ENCODE measurements at regions not wholly inside any gene's neighbourhood (a gene's known extent, or its start where the extent isn't known, plus 50 kb on each side); places are given as distances from the start of the nearest gene placed in this dataset.
A peak's percentile ranks its signal among the peaks of the same experiment; 100 is the strongest.

DNA sequence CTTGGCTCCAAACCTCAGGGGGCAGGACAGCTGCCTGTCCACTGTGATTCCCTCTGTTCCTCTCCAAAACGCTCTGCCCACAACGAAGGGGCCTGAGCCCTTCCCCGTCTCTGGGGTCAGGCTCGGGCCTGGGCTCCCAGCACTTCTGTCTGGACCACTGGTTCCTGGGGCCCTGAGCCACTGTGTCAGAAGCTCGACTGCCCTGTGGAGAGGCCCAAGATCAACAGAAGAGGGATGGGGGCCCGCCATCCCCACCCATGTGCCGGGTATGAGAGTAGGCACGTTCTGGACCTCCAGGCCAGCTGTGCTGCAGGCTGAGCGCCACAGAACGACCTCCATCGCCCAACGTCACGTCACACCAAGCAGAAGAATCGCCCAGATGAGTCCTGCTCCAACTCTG lies 119.9 kb upstream of the HS6ST1 start:
- no peak overlapping the region for H3K4me3 Mint-ChIP-seq
- intact Hi-C loops (cut with micrococcal nuclease) = no loop called here
- Histone ChIP-seq H3K27me3 (ENCODE audit: control insufficient read depth in 2 of 2, insufficient read depth in 2 of 2, low read length in 2 of 2) (no peaks in the 10 kb centered on the region), H3K4me1 (ENCODE audit: control insufficient read depth in 2 of 2, insufficient read depth in 2 of 2, low read length in 2 of 2) (no peaks in the 10 kb centered on the region), H3K36me3 (ENCODE audit: control insufficient read depth in 2 of 3, insufficient read depth in 3 of 3, low read length in 3 of 3) (no peaks in the 10 kb centered on the region), H3K27ac (ENCODE audit: low read depth, low read length) (no peak overlapping the region), H3K4me3 (ENCODE audit: low read length) (no peak overlapping the region), H3K9me3 (ENCODE audit: control insufficient read depth in 2 of 3, low read length in 3 of 3) (no peaks in the 10 kb centered on the region)
- H3K4me1 Mint-ChIP-seq = peaks cover 0 to 5% (median 0%) of the 10 kb centered on the region in 7 donors
- DNase-seq (no peak), ATAC-seq (peak; percentile 3)
- peaks cover 0 to 45% (median 10%) of the 10 kb centered on the region in 5 donors for H3K27me3 Mint-ChIP-seq
- ChIA-PET POLR2A (no interaction called here), CTCF (no interaction called here)
- peaks cover 0 to 3% (median 0%) of the 10 kb centered on the region in 11 donors for H3K9me3 Mint-ChIP-seq
- H3K27ac Mint-ChIP-seq = no peak overlapping the region
- H3K36me3 Mint-ChIP-seq = no peaks in the 10 kb centered on the region

DNA sequence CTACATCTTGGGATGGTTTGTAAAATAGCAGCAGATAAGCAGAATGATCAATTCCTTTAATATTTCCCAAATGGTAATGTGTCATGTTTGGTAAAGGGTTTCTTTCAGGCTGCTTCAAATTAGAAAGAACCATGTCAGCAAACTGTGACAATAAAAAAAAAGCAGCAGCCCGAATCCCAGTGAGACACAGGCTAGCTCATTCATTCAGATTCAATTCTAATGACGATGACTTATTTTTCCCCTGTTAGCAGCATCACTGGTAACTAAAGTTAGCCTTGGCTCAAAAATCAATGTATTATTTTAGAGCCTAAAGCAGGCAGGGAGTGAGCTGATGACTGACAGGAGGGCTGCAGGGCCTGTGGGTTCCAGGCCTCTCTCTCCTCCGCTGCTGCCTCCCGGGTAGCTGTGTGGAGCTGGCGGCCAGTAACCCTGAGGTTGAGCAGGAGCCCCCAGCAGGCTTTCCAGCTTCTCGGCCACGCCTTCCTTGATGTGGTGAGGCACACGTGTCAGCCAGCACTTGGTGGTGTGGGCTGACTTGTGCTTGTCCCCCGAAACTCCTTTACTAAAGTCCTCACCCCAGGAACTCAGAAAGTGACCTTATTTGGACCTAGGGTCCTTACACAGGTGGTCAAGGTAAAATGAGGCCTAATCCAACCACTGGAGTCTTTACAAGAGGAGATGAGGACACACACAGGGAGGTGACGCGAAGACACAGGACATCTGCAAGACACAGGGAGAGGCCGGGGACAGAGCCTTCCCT lies 120.5 kb upstream of the HS6ST1 start:
- H3K27me3 ChIP-seq (ENCODE audit: control insufficient read depth in 2 of 2, insufficient read depth in 2 of 2, low read length in 2 of 2) = no peaks in the 10 kb centered on the region

DNA sequence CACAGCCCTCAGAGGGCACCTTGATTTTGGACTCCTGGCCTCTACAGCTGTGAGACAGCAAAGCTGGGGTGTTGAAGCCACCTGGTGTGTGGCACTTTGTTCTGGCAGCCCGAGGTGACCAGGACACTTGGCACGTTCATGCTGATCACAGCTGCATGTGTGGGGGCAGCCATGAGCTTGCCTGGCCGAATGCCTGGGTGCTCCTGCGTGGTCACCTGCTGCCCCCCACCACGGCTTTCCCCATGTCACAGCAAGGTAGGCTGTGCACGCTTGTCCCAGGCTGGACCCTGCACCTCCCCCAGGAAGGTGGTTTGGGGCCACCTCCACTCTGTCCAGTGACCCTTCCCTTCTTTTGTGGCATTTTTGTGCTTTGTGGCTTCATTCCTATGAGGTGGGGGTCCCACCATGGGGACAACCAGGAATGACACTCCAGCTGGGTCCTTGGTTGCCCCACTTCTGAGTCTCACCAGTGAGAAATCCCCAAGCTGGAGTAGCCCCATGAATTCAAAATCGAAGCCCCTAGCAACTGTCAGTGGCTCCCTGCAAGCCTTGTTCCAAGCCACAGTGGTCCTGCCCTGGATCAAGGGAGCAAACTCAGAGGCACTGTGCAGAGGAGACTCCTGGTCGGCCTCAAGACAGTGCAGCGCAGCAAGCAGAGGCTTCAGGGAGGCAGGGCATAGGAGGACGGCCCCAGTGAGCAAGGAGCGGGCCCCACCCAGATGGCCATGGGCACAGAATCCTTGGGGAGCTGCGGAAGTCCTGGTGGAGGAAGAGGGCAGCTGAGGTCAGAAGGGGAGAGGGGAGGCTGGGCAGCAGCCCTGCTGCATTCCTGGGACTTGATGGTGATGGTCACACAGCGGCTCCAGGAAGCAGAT lies 121.4 kb upstream of the HS6ST1 start:
- CTCF ChIA-PET = no interaction called here
- ATAC-seq (no peak), DNase-seq (no peak)
- Mint-ChIP-seq H3K4me1 (peaks cover 0 to 6% (median 0%) of the 10 kb centered on the region in 7 donors), H3K9me3 (peaks cover 0 to 3% (median 0%) of the 10 kb centered on the region in 11 donors), H3K36me3 (no peaks in the 10 kb centered on the region), H3K4me3 (no peak overlapping the region), H3K27ac (no peak overlapping the region), H3K27me3 (peaks cover 0 to 32% (median 5%) of the 10 kb centered on the region in 5 donors)
- Histone ChIP-seq H3K36me3 (ENCODE audit: control insufficient read depth in 2 of 3, insufficient read depth in 3 of 3, low read length in 3 of 3) (no peaks in the 10 kb centered on the region), H3K9me3 (ENCODE audit: control insufficient read depth in 2 of 3, low read length in 3 of 3) (no peaks in the 10 kb centered on the region), H3K27ac (ENCODE audit: low read depth, low read length) (no peak overlapping the region), H3K4me3 (ENCODE audit: low read length) (no peak overlapping the region), H3K27me3 (ENCODE audit: control insufficient read depth in 2 of 2, insufficient read depth in 2 of 2, low read length in 2 of 2) (no peaks in the 10 kb centered on the region), H3K4me1 (ENCODE audit: control insufficient read depth in 2 of 2, insufficient read depth in 2 of 2, low read length in 2 of 2) (no peaks in the 10 kb centered on the region)
- intact Hi-C loops (cut with micrococcal nuclease) = no loop called here
- POLR2A ChIA-PET = no interaction called here

More for the DNA sequence above, 120.5 kb upstream of the HS6ST1 start:
- no peak overlapping the region for H3K27ac ChIP-seq (ENCODE audit: low read depth, low read length)
- Mint-ChIP-seq H3K36me3 (no peaks in the 10 kb centered on the region), H3K4me1 (peaks cover 0 to 6% (median 0%) of the 10 kb centered on the region in 7 donors), H3K4me3 (no peak overlapping the region), H3K9me3 (peaks cover 0 to 3% (median 0%) of the 10 kb centered on the region in 11 donors), H3K27ac (no peak overlapping the region), H3K27me3 (peaks cover 0 to 39% (median 10%) of the 10 kb centered on the region in 5 donors)
- ChIA-PET CTCF (no interaction called here), POLR2A (no interaction called here)
- H3K4me1 ChIP-seq (ENCODE audit: control insufficient read depth in 2 of 2, insufficient read depth in 2 of 2, low read length in 2 of 2) = no peaks in the 10 kb centered on the region
- no peaks in the 10 kb centered on the region for H3K9me3 ChIP-seq (ENCODE audit: control insufficient read depth in 2 of 3, low read length in 3 of 3)
- no peak for DNase-seq
- intact Hi-C loops (cut with micrococcal nuclease) = no loop called here
- H3K36me3 ChIP-seq (ENCODE audit: control insufficient read depth in 2 of 3, insufficient read depth in 3 of 3, low read length in 3 of 3) = no peaks in the 10 kb centered on the region
- H3K4me3 ChIP-seq (ENCODE audit: low read length) = no peak overlapping the region
- ATAC-seq = no peak

DNA sequence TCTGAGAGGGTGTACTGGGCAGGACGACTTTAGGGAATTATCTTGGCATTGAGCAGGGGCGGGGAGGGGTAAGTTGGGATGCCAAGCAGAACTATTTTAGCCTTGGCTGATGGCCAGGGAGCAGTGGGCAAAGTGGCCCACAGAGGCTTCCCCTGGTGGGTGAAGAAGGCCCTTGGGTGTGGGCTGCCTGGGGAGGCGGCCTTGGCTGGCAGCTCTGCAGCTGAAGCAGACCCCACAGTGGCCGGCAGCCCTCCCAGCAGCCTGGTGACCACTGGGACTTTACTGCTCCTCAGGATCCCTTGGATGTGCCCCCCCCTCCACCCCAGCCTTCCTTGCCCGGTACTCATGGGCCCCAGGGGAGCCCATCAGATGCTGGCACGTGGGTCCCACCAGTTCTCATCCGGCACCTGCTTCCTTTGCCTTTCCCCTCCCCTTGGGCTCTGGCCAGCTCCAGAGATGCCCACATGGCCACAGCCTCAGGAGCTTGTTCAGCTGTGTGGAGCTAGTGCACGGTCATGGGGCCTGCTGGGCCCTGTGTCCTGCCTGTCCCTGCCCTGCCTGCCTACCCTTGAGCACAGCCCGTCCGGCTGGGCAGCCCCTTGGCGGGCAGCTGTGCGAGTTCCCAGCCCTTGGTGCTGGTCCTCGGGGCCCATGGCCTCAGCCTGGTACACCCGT lies 122.1 kb upstream of the HS6ST1 start:
- Mint-ChIP-seq H3K27me3 (peaks cover 0 to 26% (median 0%) of the 10 kb centered on the region in 5 donors), H3K4me1 (peaks cover 0 to 6% (median 0%) of the 10 kb centered on the region in 7 donors), H3K9me3 (peaks cover 0 to 1% (median 0%) of the 10 kb centered on the region in 11 donors), H3K36me3 (no peaks in the 10 kb centered on the region), H3K27ac (no peak overlapping the region), H3K4me3 (no peak overlapping the region)
- DNase-seq = no peak
- Histone ChIP-seq H3K27ac (ENCODE audit: low read depth, low read length) (no peak overlapping the region), H3K4me3 (ENCODE audit: low read length) (no peak overlapping the region), H3K9me3 (ENCODE audit: control insufficient read depth in 2 of 3, low read length in 3 of 3) (no peaks in the 10 kb centered on the region), H3K4me1 (ENCODE audit: control insufficient read depth in 2 of 2, insufficient read depth in 2 of 2, low read length in 2 of 2) (no peaks in the 10 kb centered on the region), H3K36me3 (ENCODE audit: control insufficient read depth in 2 of 3, insufficient read depth in 3 of 3, low read length in 3 of 3) (no peaks in the 10 kb centered on the region), H3K27me3 (ENCODE audit: control insufficient read depth in 2 of 2, insufficient read depth in 2 of 2, low read length in 2 of 2) (no peaks in the 10 kb centered on the region)
- no peak for ATAC-seq
- intact Hi-C loops (cut with micrococcal nuclease) = no loop called here
- POLR2A ChIA-PET = no interaction called here
- CTCF ChIA-PET = no interaction called here

DNA sequence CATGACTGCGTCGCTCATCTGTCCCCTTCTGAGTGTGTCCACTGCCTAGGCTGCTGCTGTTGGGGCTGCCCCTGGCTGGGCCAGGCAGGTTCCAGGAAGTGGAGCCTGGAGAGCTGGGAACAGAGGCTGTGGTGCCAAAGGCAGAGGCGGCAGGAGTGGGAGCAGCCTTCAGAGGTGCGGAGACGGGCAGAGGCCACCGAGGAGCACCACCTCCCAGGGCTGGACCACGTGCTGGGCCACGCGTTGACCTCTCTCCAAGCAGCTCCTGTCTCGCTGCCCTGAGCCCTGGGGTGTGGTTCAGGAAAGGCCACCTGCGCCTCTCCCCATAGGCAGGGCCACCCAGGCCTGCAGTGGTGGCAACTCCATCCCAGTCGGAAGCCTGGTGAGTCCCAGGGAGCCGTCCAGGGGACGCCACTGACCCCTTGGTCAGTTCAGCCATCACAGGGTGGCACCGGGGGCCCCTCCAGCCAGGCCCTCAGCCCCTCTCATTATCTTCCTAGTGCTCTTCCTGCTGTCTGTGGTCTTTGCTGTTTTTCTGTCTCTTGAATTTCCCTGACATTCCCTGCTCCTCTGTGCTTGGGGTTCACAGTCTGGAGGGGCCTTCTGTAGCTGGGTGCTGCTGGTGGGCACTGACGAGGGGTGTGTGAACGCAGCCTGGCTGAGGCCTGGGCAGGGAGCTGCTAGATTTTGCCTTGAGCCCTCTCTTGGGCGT lies 122.8 kb upstream of the HS6ST1 start:
- H3K27me3 ChIP-seq (ENCODE audit: control insufficient read depth in 2 of 2, insufficient read depth in 2 of 2, low read length in 2 of 2) = no peaks in the 10 kb centered on the region
- intact Hi-C loops (cut with micrococcal nuclease) = no loop called here
- H3K4me3 ChIP-seq (ENCODE audit: low read length) = no peak overlapping the region
- H3K27ac ChIP-seq (ENCODE audit: low read depth, low read length) = no peak overlapping the region
- H3K4me1 ChIP-seq (ENCODE audit: control insufficient read depth in 2 of 2, insufficient read depth in 2 of 2, low read length in 2 of 2) = no peaks in the 10 kb centered on the region
- Mint-ChIP-seq H3K27me3 (peaks cover 0 to 21% (median 0%) of the 10 kb centered on the region in 5 donors), H3K9me3 (peaks cover 0 to 1% (median 0%) of the 10 kb centered on the region in 11 donors), H3K36me3 (no peaks in the 10 kb centered on the region), H3K27ac (no peak overlapping the region), H3K4me3 (no peak overlapping the region), H3K4me1 (peaks cover 0 to 6% (median 0%) of the 10 kb centered on the region in 7 donors)
- no peaks in the 10 kb centered on the region for H3K36me3 ChIP-seq (ENCODE audit: control insufficient read depth in 2 of 3, insufficient read depth in 3 of 3, low read length in 3 of 3)
- no peak for DNase-seq
- ChIA-PET POLR2A (no interaction called here), CTCF (no interaction called here)
- no peaks in the 10 kb centered on the region for H3K9me3 ChIP-seq (ENCODE audit: control insufficient read depth in 2 of 3, low read length in 3 of 3)
- no peak for ATAC-seq

DNA sequence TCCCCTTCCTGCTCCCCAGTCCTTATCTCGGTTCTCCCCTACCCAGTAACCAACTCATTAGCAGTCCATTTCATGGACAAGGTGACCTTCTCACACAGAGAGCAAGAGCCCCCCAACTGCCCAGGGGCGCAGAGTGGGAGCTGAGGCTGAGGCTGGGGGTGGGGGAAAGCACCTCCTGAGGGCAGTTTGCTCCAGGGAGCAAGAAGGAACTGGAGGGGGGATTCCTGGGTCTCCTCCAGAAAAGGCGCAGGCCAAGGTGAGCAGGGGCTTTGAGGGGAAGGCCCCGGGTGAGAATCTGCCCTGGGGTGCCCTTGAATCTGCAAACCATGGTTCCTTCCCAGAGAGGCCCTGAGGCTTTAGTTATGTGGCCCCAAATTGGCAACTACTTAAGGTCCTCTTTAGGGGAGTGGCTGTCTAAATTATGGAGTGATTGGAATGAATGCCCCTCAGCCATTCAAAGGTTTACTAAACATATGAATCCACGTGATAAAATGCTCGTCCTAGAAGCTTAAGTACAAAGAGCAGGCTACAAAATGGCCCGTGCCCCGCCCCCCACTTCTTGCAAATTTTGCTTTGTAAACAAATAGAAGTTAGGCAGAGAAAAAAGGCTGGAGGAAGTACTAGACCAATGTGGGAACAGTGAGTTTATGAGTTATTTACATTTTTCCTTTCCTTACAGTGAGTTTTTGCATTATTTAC lies 123.5 kb upstream of the HS6ST1 start:
- Histone ChIP-seq H3K27ac (ENCODE audit: low read depth, low read length) (no peak overlapping the region), H3K36me3 (ENCODE audit: control insufficient read depth in 2 of 3, insufficient read depth in 3 of 3, low read length in 3 of 3) (no peaks in the 10 kb centered on the region)

More for the DNA sequence above, 123.5 kb upstream of the HS6ST1 start:
- H3K36me3 Mint-ChIP-seq = no peaks in the 10 kb centered on the region
- Histone ChIP-seq H3K4me1 (ENCODE audit: control insufficient read depth in 2 of 2, insufficient read depth in 2 of 2, low read length in 2 of 2) (no peaks in the 10 kb centered on the region), H3K4me3 (ENCODE audit: low read length) (no peak overlapping the region), H3K27me3 (ENCODE audit: control insufficient read depth in 2 of 2, insufficient read depth in 2 of 2, low read length in 2 of 2) (no peaks in the 10 kb centered on the region), H3K9me3 (ENCODE audit: control insufficient read depth in 2 of 3, low read length in 3 of 3) (no peaks in the 10 kb centered on the region)
- peaks cover 0 to 6% (median 0%) of the 10 kb centered on the region in 7 donors for H3K4me1 Mint-ChIP-seq
- CTCF ChIA-PET = interaction anchor here (0.6 kb wide), 1 partner anchor 378 kb away, joined by 3 read pairs; no protein-coding TSS in a partner anchor
- DNase-seq = no peak
- POLR2A ChIA-PET = no interaction called here
- peaks cover 0 to 15% (median 0%) of the 10 kb centered on the region in 5 donors for H3K27me3 Mint-ChIP-seq
- no peak overlapping the region for H3K4me3 Mint-ChIP-seq
- no peak for ATAC-seq
- H3K27ac Mint-ChIP-seq = no peak overlapping the region
- peaks cover 0 to 1% (median 0%) of the 10 kb centered on the region in 11 donors for H3K9me3 Mint-ChIP-seq
- intact Hi-C loops (cut with micrococcal nuclease) = no loop called here

All from naive thymus-derived CD4-positive, alpha-beta T cell (primary cell).